ENCODE measurements at regions not wholly inside any gene's neighbourhood (a gene's known extent, or its start where the extent isn't known, plus 50 kb on each side); places are given as distances from the start of the nearest gene placed in this dataset.

DNA sequence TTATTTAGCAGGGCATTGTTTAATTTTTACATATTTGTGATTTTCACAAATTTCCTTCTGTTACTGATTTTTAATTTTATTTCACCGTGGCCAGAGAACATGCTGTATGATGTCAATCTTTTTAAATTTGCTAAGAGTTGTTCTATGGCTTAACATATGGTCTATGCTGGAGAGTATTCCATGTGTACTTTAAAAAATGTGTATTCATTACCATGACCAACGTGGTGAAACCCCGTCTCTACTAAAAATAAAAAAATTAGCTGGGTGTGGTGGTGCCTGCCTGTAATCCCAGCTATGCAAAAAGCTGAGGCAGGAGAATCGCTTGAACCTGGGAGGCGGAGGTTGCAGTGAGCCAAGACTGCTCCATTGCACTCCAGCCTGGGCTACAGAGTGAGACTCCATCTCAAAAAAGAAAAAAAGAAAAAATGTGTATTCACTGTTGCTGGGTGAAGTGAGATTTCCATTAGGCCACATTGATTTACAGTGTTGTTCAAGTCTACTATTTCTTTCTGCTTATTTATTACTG lies 258.2 kb downstream of the EDEM1 start (continued):
- TF ChIP-seq, protein P1, sequence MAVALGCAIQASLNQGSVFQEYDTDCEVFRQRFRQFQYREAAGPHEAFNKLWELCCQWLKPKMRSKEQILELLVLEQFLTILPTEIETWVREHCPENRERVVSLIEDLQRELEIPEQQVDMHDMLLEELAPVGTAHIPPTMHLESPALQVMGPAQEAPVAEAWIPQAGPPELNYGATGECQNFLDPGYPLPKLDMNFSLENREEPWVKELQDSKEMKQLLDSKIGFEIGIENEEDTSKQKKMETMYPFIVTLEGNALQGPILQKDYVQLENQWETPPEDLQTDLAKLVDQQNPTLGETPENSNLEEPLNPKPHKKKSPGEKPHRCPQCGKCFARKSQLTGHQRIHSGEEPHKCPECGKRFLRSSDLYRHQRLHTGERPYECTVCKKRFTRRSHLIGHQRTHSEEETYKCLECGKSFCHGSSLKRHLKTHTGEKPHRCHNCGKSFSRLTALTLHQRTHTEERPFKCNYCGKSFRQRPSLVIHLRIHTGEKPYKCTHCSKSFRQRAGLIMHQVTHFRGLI (CRISPR knock-in tag; IDR thresholded peaks at IDR 0.05) = no peak
- no peak for TF ChIP-seq ZSCAN32 (CRISPR knock-in tag; IDR thresholded peaks at IDR 0.05)
- TF ChIP-seq NFATC3 (IDR thresholded peaks at IDR 0.05) = no peak
- TF ChIP-seq CBFB (CRISPR knock-in tag; IDR thresholded peaks at IDR 0.05) = no peak

DNA sequence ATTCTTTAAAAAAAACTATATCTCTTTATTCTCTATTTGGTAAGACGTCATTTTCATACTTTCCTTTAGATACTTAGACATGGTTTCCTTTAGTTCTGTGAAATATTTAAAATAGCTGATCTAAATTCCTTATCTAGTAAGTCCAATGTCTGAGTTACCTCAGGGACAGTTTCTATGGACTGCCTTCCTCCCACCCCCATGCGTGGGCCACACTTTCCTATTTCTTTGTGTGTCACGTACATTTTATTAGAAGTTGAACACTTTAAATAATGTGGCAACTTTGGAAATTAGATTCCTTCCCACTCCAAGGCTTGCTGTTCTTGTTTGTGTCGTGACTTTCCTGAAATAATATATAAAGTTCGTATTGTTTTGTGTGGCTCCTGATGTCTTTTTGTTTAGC lies 260.7 kb downstream of the EDEM1 start:
- no peak overlapping the region for H3K4me2 ChIP-seq (ENCODE audit: insufficient read depth, low read length)
- H3K9me3 ChIP-seq (replicated peaks; ENCODE audit: control insufficient read depth, insufficient read depth, low read depth, low read length) = peaks cover 10% of the 10 kb centered on the region
- no peak for ATAC-seq
- intact Hi-C loops (cut with micrococcal nuclease) (no loop called here), in situ Hi-C loops (cut with MboI) (no loop called here)
- no peaks in the 10 kb centered on the region for H3K79me2 ChIP-seq (ENCODE audit: control insufficient read depth, insufficient read depth, low read length)
- no peak for DNase-seq (ENCODE audit: extremely low read depth in 1 of 4, low spot score in 3 of 4)
- no peaks in the 10 kb centered on the region for H3K9me1 ChIP-seq (ENCODE audit: control insufficient read depth, insufficient read depth, low read length)
- 55% methylated on average over 5 of the region's 5 CpGs for WGBS (ENCODE audit: insufficient coverage, low coverage, missing lambda C conversion rate)
- POLR2A ChIA-PET = interaction anchor here (1.5 to 2.0 kb wide), 2 partner anchors 12 to 20 kb away, joined by 4 to 5 read pairs; no protein-coding TSS in a partner anchor
- CTCF ChIA-PET (ENCODE audit: low intra/inter-chr PET ratio) = no interaction called here
- no peaks in the 10 kb centered on the region for H3K27me3 ChIP-seq (ENCODE audit: control insufficient read depth in 2 of 2, insufficient read depth in 2 of 2, low read length in 2 of 2)
- no TSS peak for BruUV-seq (replicated peaks)
- no peaks in the 10 kb centered on the region for H3K4me1 ChIP-seq (replicated peaks in 1 of 2; ENCODE audit: control insufficient read depth in 2 of 2, insufficient read depth in 2 of 2, low read length in 2 of 2)
- H3K9ac ChIP-seq (ENCODE audit: insufficient read depth in 1 of 2, low read depth in 2 of 2, low read length in 2 of 2) = no peak overlapping the region
- no peaks in the 10 kb centered on the region for H4K20me1 ChIP-seq (replicated peaks; ENCODE audit: control insufficient read depth, insufficient read depth, low read length)
- peak overlapping the region; percentile 1; the same call in 1 of the 2 replicates for H2AFZ ChIP-seq (ENCODE audit: low read depth, low read length)
- H3K27ac ChIP-seq (ENCODE audit: extremely low read depth, low read depth, low read length) = no peak overlapping the region
- no peak for FAIRE-seq
- no peak overlapping the region for H3K4me3 ChIP-seq
- TF ChIP-seq EGR1 (conservative IDR thresholded peaks at IDR 0.05) = 0 out of 2 replicates have a peak, but pooled peaks have one; percentile 4
- no peak for TF ChIP-seq ZNF174 (CRISPR knock-in tag; IDR thresholded peaks at IDR 0.05)
- H3K36me3 ChIP-seq (ENCODE audit: control insufficient read depth, insufficient read depth, low read length) = no peaks in the 10 kb centered on the region
